Stimulated activated CD8-positive, alpha-beta memory T cell treated with anti-CD3 and anti-CD28 coated beads, Interleukin-12 subunit alpha, Interleukin-12 subunit beta, amount 100 ng/mL, for 24 hours (primary cell): ENCODE measurements at regions not wholly inside any gene's neighbourhood (a gene's known extent, or its start where the extent isn't known, plus 50 kb on each side); places are given as distances from the start of the nearest gene placed in this dataset.

Experiments
- DNase-seq: peaks from one replicate; pipeline ENCODE4 v3.0.0-alpha.2; 2020; ENCODE audit errors: extremely low read depth

DNA sequence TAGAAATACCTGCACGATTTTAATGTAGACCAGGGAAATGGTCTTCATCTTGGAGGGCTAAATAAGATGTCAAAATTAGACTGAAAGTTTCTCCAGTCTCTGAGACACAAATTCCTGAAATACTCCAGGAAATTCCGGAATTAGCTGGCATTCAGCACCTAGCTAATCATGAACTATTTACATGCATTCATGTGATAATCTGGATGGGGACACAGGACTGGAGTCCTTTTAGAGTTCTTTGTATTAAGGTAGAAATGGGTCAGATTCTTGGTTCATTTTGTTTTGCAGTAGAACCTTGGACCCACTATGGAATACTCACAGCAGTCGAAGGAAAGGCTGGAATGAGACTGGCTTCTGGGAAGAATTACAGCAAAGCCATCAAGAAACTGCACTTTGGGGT is 65.3 kb upstream of the MDFIC start:
- DNase-seq: no peak

DNA sequence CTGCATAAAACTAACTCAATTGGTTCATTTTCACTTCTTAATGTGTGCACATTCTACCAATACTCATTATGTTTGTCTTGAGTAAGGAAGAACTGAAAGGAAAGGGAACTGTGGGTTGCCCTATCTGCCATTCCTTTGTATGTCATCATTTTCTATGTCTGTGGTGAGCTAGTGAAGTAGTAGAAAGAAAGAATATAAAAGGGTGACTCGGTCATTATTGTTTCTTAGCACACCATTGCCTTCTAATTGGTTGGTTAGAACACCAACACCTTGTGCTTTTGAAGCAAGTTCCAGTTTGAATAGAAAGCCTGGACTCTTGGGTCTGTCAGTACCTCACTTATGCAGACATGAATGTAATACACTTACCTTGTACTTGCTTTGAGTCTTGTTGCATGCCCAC is 64.3 kb upstream of the MDFIC start:
- DNase-seq: no peak

DNA sequence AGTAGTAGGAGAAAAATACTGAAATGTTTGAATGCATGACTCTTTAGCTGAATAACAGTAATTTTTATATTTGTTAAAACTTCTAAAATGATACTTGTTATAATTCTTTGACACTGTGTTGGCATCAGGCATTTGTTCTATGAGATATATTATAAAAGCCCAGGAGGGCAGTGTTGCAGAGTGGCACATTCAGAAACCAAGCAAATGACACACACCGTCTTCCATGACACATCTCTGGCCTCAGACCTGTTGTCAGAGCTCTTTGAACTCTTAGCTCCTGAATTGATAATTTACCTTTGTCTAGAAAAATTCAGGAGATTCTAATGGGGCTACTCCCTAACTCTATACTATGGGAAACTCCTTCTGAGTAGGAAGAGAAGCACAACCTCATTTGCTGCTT is 62.4 kb upstream of the MDFIC start:
- DNase-seq: no peak

DNA sequence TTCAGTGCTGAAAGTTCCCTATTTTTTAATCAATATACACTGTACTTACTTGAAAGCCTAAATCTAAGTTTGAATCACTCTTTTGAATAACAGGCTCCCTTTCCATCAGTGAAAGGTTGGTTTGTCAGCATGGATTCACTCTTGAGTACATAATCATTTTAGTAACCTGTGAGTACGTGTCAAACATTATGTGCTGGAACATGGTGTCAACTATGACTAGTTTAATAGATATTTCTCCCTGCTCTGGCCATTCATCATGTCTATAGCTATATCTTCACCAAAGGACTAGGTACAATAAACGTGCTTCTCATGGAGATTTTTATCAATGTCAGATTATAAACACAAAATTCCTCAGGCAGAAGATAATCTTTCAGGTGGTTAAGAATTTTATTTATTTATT is 61.7 kb upstream of the MDFIC start:
- no peak for DNase-seq

DNA sequence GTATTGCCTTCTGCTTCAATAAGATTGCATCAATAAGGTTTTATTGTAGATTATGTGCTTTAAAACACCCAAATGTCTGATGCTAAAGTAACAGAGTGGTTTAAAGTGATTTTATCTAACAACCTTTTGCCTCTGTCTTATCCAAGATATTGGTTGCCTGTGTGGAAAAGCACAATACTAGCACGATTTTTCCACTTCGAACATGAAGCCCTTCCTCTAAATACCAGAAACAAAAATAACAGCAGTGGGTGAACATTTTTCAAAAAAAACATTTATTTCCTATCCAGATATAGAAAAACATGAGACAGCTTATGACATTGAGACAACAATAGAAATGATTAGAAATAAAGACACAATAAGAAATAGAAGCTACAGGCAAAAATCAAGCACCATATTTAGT is 59.5 kb upstream of the MDFIC start:
- DNase-seq: no peak

DNA sequence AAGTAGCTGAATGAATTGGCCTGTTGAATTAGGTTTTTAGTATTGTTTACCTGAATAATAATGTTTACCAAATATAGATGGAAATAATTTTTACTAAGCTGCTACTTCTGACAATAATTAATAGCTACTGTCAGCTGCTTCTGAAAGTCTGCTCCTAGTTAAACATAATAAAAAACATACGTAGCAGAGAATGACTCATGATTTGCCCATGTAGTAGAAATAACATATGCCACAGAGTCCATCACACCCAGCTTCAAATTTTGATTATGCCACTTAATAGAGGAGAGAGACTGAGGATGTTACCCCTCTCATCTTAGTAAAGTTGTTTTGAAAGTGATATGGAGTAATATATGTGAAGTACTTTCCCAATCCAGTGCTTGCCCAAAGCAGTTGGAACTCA is 57.6 kb upstream of the MDFIC start:
- DNase-seq: no peak

DNA sequence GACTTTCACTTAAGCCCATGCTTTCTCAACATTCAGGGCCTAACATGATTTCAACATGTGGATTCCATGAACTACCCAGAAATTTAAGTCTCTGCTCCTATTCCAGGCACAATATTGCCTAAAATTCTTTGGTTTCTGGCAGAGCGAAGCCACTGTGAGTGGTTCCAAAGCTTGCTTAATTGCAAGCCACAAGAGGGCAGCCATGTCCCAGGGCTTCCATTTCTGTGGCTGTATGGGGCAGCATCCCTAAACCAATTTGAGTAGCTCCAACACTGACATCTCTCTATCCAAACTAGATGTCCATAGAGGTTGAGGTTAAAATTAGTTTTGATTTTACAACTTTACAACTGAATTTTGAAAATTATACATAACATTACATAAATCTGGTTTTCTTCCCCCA is 56.3 kb upstream of the MDFIC start:
- peak; percentile 3 for DNase-seq
